ENCODE measurements at regions not wholly inside any gene's neighbourhood (a gene's known extent, or its start where the extent isn't known, plus 50 kb on each side); places are given as distances from the start of the nearest gene placed in this dataset.

GRCh38 chr16:9526791-9527190 is 435.3 kb downstream of the HAPSTR1 start:
- H3K4me2 ChIP-seq (ENCODE audit: low read length) = no peak overlapping the region
- TF ChIP-seq, protein P1, sequence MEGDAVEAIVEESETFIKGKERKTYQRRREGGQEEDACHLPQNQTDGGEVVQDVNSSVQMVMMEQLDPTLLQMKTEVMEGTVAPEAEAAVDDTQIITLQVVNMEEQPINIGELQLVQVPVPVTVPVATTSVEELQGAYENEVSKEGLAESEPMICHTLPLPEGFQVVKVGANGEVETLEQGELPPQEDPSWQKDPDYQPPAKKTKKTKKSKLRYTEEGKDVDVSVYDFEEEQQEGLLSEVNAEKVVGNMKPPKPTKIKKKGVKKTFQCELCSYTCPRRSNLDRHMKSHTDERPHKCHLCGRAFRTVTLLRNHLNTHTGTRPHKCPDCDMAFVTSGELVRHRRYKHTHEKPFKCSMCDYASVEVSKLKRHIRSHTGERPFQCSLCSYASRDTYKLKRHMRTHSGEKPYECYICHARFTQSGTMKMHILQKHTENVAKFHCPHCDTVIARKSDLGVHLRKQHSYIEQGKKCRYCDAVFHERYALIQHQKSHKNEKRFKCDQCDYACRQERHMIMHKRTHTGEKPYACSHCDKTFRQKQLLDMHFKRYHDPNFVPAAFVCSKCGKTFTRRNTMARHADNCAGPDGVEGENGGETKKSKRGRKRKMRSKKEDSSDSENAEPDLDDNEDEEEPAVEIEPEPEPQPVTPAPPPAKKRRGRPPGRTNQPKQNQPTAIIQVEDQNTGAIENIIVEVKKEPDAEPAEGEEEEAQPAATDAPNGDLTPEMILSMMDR (IDR thresholded peaks at IDR 0.05; ENCODE audit: insufficient read depth, low read depth, low read length) = no peak
- TF ChIP-seq EZH2 (IDR thresholded peaks at IDR 0.05; ENCODE audit: insufficient read depth, low read length) = no peak
- no peaks in the 10 kb centered on the region for H3K9me3 Mint-ChIP-seq (ENCODE audit: unreplicated experiment)
- H3K4me3 Mint-ChIP-seq (ENCODE audit: unreplicated experiment) = no peak overlapping the region
- no peak overlapping the region for H3K27ac Mint-ChIP-seq (ENCODE audit: unreplicated experiment)
- no peaks in the 10 kb centered on the region for H3K4me1 ChIP-seq (ENCODE audit: insufficient read depth, low read length)
- H3K4me1 Mint-ChIP-seq (ENCODE audit: low read depth, unreplicated experiment) = peaks cover 20% of the 10 kb centered on the region
- H3K27me3 Mint-ChIP-seq (ENCODE audit: low read depth, unreplicated experiment) = peaks cover 11% of the 10 kb centered on the region
- H3K9ac ChIP-seq (ENCODE audit: low read length) = no peak overlapping the region
- H3K36me3 ChIP-seq (ENCODE audit: insufficient read depth, low read length) = no peaks in the 10 kb centered on the region
- no peak overlapping the region for H3K4me3 ChIP-seq (ENCODE audit: insufficient read depth, low read depth, low read length)
- no peak for FAIRE-seq
- no peak for DNase-seq (ENCODE audit: low read depth)
- no peak overlapping the region for H2AFZ ChIP-seq (ENCODE audit: low read depth, low read length)
- H3K79me2 ChIP-seq (ENCODE audit: insufficient read depth, low read length) = no peaks in the 10 kb centered on the region
- H3K27me3 ChIP-seq (ENCODE audit: insufficient read depth, low read length) = no peaks in the 10 kb centered on the region
- H3K27ac ChIP-seq (ENCODE audit: low read depth, low read length) = no peak overlapping the region
- no peaks in the 10 kb centered on the region for H3K9me3 ChIP-seq (ENCODE audit: insufficient read depth, low read depth, low read length)
- H4K20me1 ChIP-seq (ENCODE audit: insufficient read depth, low read length) = no peaks in the 10 kb centered on the region
- H3K36me3 Mint-ChIP-seq (ENCODE audit: low read depth, unreplicated experiment) = no peaks in the 10 kb centered on the region

DNA sequence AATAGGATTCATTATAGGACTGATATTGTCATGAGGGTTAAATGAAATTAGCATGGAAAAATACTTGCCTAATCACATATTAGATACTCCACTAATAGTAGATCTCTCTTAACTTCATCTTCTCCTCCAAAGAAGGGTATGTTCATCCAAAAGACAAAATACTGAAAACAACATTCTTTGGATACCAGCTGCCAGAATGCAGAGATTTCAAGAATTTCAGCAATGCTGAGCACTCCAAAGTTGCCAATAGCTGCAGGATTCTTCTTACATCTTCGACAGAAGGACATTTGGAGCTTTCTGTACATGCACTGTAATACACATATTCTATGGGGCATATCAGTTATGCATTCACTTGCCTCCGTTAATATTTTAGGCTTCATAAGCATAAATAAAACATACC is 436.5 kb downstream of the HAPSTR1 start:
- Histone ChIP-seq H3K27me3 (ENCODE audit: insufficient read depth, low read length) (no peaks in the 10 kb centered on the region), H3K4me2 (ENCODE audit: low read length) (no peak overlapping the region), H2AFZ (ENCODE audit: low read depth, low read length) (no peak overlapping the region), H3K4me1 (ENCODE audit: insufficient read depth, low read length) (no peaks in the 10 kb centered on the region), H3K9me3 (ENCODE audit: insufficient read depth, low read depth, low read length) (no peaks in the 10 kb centered on the region), H3K4me3 (ENCODE audit: insufficient read depth, low read depth, low read length) (no peak overlapping the region), H3K27ac (ENCODE audit: low read depth, low read length) (no peak overlapping the region), H4K20me1 (ENCODE audit: insufficient read depth, low read length) (no peaks in the 10 kb centered on the region), H3K79me2 (ENCODE audit: insufficient read depth, low read length) (no peaks in the 10 kb centered on the region), H3K36me3 (ENCODE audit: insufficient read depth, low read length) (no peaks in the 10 kb centered on the region), H3K9ac (ENCODE audit: low read length) (no peak overlapping the region)
- TF ChIP-seq, protein P1 (IDR thresholded peaks at IDR 0.05; ENCODE audit: insufficient read depth, low read depth, low read length) = no peak
- TF ChIP-seq EZH2 (IDR thresholded peaks at IDR 0.05; ENCODE audit: insufficient read depth, low read length) = no peak
- DNase-seq (ENCODE audit: low read depth) = no peak
- no peak for FAIRE-seq
- H3K27me3 Mint-ChIP-seq (ENCODE audit: low read depth, unreplicated experiment) = peaks cover 12% of the 10 kb centered on the region
- no peak overlapping the region for H3K4me3 Mint-ChIP-seq (ENCODE audit: unreplicated experiment)
- H3K9me3 Mint-ChIP-seq (ENCODE audit: unreplicated experiment) = no peaks in the 10 kb centered on the region
- H3K36me3 Mint-ChIP-seq (ENCODE audit: low read depth, unreplicated experiment) = no peaks in the 10 kb centered on the region
- peaks cover 15% of the 10 kb centered on the region for H3K4me1 Mint-ChIP-seq (ENCODE audit: low read depth, unreplicated experiment)
- no peak overlapping the region for H3K27ac Mint-ChIP-seq (ENCODE audit: unreplicated experiment)

DNA sequence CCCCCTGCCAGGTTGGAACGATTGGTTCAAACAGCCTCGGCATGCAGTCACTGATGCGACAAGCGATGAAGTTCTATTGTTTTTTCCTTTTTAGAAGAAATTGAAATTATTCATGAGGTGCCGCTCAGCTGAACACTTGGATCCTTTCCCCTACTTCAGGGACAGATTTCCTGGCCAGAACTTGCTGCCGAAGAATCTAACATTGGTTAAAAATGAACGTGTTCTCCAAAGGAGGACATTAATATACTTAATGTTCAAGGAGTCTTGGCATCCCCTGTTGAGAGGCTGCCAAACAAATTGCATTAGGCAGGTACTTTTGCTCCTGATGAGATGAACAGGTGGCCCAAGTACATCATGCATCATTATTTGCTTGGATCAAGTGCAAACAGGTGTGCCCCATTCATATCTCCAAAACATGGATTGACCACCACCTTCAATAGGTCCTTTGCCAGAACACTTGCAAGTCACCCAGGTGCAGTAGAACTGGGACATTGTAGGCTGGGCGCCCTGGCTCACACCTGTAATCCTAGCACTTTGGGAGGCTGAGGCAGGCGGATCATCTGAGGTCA is 437.2 kb downstream of the HAPSTR1 start:
- Mint-ChIP-seq H3K27ac (ENCODE audit: unreplicated experiment) (no peak overlapping the region), H3K4me1 (ENCODE audit: low read depth, unreplicated experiment) (peaks cover 15% of the 10 kb centered on the region), H3K4me3 (ENCODE audit: unreplicated experiment) (no peak overlapping the region), H3K27me3 (ENCODE audit: low read depth, unreplicated experiment) (peaks cover 13% of the 10 kb centered on the region), H3K36me3 (ENCODE audit: low read depth, unreplicated experiment) (no peaks in the 10 kb centered on the region), H3K9me3 (ENCODE audit: unreplicated experiment) (no peaks in the 10 kb centered on the region)
- H4K20me1 ChIP-seq (ENCODE audit: insufficient read depth, low read length) = no peaks in the 10 kb centered on the region
- no peak overlapping the region for H3K4me2 ChIP-seq (ENCODE audit: low read length)
- no peaks in the 10 kb centered on the region for H3K36me3 ChIP-seq (ENCODE audit: insufficient read depth, low read length)
- H3K27ac ChIP-seq (ENCODE audit: low read depth, low read length) = no peak overlapping the region
- DNase-seq (ENCODE audit: low read depth) = no peak
- H3K4me3 ChIP-seq (ENCODE audit: insufficient read depth, low read depth, low read length) = no peak overlapping the region
- no peaks in the 10 kb centered on the region for H3K79me2 ChIP-seq (ENCODE audit: insufficient read depth, low read length)
- no peaks in the 10 kb centered on the region for H3K4me1 ChIP-seq (ENCODE audit: insufficient read depth, low read length)
- no peak for TF ChIP-seq EZH2 (IDR thresholded peaks at IDR 0.05; ENCODE audit: insufficient read depth, low read length)
- TF ChIP-seq, protein P1 (IDR thresholded peaks at IDR 0.05; ENCODE audit: insufficient read depth, low read depth, low read length) = no peak
- no peak overlapping the region for H3K9ac ChIP-seq (ENCODE audit: low read length)
- FAIRE-seq = no peak
- no peaks in the 10 kb centered on the region for H3K9me3 ChIP-seq (ENCODE audit: insufficient read depth, low read depth, low read length)
- H3K27me3 ChIP-seq (ENCODE audit: insufficient read depth, low read length) = no peaks in the 10 kb centered on the region
- no peak overlapping the region for H2AFZ ChIP-seq (ENCODE audit: low read depth, low read length)
